GM19324 (cell line): ENCODE measurements at regions not wholly inside any gene's neighbourhood (a gene's known extent, or its start where the extent isn't known, plus 50 kb on each side); places are given as distances from the start of the nearest gene placed in this dataset.
"Not testable (repeated sequence)": the region's sequence is repeated elsewhere in the genome, so short reads cannot be mapped to it uniquely, and the experiment has no call there.

Experiments used
- ATAC-seq: cut with Tn5 transposase; IDR thresholded peaks from one replicate; pipeline ENCODE4 v1.9.1; 2021; ENCODE audit warnings: mild to moderate bottlenecking, moderate library complexity; ENCODE audit not compliant: unreplicated experiment, low FRiP score

DNA sequence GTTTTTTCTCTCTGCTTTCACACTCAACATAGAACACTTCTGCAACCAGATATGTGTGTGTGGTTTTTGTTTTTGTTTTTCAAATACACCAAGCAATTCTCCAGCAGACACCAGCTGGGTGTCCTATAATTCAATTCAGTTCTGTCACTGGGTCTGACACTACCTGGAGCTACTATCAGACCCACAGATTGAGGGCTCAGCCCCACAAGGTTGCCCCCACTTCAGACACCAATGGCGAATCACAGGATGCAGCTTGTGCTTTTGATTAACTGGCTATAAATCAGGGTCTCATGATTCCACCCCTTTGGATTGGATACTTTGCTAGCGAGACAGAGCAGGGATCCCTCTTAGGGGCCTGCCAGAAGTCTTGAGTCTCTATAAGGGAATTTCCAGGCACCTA lies 462.2 kb upstream of the NRP1 start:
- no peak for ATAC-seq

DNA sequence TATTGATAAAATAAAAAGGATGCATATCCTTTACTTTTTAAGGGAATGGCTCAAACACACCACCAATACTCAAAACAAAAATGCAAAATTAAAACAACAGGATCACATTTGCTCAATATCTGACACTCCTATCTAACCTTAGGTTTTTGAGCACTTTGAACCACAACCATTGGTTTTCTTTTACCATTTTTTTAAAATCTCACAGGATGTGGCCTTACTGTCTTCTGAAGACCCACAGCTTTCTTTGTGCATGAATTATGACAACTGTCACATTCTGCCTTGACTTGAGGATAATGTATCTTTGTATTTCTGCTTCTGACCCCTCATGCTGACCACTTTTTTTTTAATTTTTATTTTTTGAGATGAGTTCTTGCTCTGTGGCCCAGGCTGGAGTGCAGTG lies 461.1 kb upstream of the NRP1 start:
- ATAC-seq = no peak

DNA sequence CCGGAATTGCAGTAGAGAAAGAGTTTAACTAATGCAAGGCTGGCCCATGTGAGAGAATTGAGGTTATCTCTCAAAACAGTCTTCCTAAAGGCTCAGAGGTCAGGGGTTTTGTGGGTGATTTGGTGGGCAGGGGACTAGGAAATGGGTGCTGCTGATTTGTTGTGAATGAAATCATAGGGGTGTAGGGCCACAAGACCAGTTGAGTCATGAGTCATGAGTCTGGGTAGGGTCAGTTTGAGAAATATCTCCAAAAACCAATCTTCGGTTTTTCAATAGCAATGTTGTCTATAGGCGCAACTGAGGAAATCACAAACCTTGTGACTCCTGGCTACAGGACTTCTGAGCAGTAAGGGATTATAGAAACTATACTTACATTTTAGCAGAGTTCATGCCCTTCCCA lies 460.0 kb upstream of the NRP1 start:
- no peak for ATAC-seq

DNA sequence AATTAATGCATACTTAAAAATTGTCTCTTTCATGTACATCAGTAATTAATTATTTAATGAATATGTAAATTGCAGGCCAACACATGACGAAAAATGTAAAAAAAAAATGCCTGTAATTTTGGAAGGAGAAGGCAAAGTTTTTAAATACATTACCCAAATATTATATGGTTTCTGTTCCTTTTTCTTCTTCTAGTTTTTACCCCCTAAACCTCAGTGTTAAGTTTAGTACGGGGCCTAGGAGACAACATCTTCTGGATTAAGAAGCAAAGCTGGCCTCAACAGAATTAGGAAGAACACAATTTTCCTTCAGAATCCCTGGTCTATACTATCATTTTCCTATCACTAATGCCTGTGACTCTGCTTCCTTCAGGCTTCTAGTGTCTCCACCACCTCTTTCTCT lies 459.3 kb upstream of the NRP1 start:
- no peak for ATAC-seq

DNA sequence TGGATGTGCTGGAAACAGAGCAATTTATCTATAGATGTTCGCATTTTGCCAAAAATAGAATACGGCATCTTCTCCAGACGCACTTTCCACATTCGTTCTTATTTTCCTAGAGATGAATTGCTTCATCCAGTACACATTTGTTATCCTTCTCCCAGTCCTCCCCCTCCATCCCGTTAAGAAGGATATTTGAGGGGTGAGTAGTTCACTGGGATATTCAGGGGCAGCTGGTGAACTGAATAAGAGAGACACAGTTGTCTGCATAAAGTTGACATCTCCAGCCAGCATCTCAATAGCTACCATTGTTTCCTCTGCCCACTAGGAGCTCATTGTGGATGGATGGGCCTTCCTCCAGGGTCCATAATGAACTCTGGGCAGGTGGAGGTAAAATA lies 456.8 kb upstream of the NRP1 start:
- ATAC-seq = no peak

DNA sequence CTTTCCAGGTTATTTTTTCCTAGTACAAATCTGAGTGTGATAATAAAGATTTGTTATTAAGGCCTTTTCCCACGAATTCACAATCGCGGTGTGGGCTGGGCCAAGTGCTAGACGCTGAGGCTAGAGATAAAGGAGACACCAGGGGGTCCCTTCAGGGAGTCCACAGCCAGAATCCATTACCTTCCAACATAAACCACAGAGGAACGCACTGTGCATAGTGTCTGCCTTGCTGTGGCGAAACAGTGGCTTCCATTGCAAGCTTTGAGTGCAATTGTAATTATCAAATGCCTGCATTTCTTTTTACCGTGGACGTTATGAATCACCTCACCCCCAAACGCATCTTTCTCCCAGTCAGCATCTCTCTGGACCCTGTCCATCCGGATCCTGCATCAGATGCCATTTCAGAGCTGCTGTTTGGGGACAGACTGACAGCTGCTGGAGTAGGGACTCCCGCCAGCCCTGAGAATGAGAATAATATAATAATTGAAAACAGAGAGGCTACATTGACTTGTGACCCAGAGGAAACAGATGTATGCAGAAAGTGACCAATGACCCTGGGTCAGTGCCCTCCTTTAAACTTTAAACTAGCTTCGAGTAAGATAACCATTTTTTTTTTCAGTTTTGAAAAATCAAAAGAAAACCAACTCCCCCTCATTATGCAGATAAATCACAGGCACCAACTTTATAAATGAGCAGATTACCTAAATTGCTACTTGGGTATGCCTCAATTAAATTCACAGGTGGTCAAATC lies 456.2 kb upstream of the NRP1 start:
- no peak for ATAC-seq

DNA sequence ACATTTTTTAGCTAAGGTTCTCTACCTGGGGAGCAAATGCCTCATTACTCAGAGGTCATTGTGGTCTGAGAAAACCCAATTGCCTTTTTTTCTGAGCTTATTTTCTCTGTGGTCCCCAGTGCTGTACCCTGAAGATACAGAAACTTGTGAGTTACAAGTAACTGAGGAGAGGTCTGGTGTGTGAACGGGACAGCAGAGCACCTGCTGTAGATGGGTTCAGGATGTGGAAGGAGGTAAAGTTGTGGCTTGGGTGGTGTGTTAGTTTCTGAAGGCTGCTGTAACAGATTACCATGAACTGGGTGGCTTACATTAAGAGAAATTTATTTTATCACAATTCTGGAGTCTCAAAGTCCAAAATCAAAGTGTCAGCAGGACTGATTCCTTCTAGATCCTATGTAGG lies 449.1 kb upstream of the NRP1 start:
- ATAC-seq = no peak

DNA sequence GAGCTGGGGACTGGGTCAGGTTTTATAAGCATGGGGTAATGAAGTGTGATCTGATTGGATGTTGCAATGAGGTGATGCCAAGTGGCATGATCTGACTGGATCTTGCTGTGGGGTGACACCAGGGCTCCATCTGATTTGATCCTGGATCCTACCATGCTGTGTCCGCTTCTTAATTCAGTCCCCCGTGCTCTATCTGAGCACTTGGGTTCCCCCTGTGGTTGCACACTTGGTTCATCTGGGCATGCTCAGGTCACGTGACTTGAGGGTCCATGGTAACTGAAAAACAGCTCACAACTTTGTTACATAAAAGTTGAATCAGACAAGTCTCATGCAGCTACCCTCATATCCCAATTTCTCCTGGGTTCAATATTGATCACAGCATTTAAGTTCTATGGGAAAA lies 448.6 kb upstream of the NRP1 start:
- no peak for ATAC-seq

DNA sequence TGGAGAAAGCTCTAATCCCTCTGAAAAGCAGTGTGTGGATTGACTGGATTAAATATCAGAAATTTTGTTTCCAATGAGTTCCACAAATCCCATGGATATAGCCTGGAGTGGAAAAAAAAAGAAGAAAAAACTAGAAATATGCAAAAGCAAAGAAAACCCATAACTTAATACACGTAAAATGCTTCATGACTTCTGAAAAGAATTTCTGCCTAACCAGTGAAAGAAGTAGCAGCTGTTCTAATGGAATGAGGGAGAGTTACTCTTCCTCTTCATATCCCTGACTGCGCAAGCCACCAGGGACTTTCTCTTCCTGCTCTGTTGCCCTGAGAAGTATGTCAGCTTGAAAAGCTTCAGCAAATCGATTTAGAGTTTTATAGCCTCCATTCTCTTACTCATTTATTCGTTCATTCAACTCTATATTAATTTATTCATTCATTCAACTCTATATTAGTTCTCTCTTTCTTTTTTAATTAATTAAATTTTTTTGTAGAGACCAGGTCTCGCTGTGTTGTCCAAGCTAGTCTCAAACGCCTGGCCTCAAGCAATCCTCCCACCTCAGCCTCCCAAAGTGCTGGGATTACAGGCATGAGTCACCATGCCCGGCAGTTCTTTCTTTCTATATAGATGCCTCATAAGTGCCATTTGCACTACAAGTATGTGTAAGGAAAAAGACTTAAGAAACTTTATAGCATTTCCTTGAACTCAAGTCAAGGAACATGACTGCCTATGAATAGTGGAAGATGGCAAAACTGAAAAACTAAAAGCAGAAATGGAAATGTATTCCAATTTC lies 447.3 kb upstream of the NRP1 start:
- ATAC-seq = no peak

DNA sequence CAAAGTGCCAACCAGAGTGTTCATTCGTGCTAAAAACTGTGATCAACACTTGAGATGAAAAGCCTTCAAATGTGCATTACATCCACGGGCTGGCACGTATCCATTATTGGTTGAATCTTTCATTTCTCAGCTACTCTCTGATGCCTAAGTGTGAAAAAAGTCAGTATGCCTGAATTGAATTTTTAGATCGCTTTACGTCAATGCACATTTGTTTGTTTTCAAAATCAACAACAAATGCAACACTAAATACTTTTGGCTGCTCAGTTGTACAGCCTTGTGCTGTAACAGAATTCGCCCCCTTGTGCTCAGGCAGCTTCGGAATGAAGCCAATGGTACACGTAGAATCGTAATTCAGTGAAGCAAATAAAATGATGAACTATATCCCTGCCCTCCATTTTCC lies 446.5 kb upstream of the NRP1 start:
- ATAC-seq = no peak

DNA sequence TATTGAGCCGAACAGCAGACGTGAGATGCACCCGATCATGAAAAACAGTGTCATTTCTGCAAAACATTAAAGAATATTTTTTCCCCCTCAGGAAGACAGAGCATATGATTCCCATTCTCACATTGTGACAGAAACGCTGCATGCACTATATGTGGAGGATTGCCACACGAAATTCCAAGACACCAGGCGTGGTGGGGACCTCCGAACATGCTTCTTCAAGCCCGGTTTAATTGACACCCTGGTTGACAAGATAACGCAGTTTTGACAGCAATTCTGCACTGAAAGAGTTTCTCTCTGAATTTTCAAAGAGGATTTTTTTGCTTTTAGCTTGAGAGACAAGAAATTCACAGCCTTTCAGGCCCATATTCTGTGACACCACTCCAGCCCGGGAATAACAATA lies 442.8 kb upstream of the NRP1 start:
- no peak for ATAC-seq

DNA sequence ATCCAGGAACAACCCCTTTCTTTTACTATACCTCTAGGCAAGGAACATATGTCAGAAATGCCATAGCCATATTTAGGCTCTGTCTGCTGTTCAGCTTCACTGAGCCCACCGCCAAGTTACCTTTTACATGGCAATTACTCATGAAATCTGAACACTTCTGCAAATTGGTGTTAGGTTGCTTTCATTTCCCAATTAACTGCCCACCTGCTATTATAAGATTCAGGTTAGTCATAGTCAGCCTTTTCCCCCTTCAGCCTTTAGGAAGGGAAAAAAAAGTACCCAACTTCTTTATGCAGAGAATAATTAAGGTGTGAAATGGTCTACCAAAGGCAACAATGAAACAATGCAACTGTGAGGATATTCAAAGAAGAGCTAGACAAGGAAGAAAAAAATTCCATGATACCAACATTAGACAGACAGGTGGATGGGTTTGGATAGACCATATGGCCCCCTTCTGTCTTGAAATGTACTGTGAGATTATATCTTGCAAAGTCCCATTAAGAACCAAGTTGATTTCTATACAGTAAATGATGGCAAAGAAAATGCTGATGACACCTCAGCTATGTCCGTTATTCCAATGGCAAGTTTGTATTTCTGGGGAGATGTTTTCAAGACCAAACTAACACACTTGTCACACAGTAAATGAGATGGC lies 442.1 kb upstream of the NRP1 start:
- no peak for ATAC-seq

DNA sequence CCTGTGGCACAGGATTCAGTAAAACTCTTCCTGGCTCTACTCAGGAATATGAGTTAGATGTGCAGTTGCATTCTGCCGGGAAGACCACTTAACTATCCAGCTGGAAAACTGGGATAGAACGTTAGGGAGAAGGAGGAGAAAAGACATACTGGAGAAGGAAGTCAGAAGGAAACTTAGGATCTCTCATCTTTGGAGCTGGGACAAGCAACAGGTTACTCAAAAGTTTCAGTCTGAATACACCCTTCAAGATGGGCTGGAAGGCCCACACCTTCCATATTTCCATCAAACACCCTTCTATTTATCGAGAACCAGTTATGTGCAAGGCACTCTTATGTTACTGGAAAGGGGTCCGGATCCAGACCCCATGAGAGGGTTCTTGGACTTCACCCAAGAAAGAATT lies 440.4 kb upstream of the NRP1 start:
- no peak for ATAC-seq

DNA sequence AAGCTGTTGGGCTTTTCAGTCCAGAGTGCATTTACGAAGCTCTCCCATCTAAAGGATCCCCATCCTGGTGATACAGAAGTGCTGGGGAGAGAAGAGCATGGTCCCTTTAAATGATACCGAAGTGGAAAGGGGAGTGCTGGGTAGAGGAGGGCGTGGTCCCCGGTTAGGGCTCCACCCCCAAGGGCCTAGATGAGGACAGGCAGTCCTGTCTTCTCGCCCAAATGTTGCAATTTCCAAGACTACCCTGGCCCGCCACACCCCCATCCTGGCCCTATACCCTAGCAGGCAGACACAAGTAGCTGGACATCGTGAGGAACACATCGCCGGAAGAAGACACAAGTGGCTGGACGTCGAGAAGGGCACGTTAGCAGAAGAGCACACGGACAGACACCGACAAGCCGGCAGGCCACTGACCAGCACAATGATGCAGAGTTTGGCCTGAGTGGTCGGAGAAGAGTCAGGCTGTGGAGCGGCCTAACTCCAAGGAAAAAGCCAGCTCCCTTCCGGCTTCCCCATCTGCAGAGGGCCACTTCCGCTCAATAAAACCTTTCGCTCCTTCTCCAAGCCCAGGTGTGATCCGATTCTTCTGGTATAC lies 439.5 kb upstream of the NRP1 start:
- no peak for ATAC-seq

DNA sequence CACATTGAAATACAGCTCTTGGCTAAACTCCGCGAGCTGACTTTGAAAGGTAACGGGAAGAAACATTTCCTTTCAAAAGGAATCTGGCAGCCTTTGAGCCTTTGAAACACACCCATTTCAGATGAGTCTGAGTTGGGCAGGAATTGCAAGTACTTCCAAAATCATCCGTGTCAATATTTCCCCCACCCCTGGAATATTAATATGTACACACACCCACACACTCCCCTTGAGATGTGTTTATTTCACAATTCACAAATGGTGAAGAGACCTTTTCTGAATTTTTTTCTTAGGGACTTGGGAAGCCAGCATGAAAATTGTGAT lies 438.7 kb upstream of the NRP1 start:
- no peak for ATAC-seq

DNA sequence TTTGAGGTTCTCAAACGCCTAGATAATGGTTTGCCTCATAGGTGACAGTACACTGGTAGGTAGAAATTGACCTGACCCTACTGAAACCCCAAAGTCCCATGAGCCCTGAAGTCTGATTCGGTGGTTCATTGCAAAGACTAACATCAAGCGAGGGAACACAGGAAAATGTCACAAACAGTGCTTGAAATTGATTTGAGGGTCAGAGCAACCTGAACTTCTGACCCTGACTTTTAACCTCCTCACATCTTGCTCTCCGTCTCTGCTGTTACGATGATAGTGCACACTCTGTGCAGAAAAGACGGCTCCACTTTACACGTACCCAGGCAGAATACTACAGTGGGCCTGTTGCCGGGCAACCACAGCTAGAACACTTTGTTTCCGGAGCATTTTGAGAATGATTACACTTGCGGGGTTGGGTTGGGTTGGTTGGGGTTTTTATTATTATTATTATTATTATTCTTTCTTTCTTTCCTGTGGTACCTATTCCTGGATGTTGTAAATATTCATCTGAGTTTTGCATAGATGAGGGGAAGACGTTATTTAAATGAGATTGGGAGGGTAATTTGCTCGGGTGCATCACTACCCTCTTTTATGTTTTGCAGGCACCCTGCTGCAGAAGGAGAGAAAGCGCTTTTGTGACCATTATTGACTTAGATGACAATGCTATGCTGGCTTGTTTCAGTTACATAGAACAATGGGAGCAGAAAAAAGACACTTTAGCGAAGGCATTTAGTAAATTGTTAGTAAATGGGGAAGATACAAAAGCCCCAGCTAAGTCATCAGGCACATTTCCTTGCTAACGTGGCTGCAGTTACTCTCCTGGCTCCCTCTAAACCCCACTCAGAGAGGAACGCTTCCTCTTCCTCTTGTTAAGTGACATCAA lies 438.1 kb upstream of the NRP1 start:
- no peak for ATAC-seq

DNA sequence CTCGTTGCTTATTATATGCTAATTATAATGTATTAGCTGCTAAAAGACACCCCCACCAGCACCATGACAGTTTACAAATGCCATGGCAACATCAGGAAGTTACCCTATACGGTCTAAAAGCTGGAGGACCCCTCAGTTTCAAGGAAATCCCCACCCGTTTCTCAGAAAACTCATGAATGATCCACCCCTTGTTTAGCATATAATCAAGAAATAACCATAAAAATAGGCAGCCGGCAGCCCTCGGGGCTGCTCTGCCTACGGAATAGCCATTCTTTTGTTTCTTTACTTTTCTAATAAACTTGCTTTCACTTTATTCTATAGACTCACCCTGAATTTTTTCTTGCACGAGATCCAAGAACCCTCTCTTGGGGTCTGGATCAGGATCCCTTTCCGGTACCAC lies 437.4 kb upstream of the NRP1 start:
- not testable (repeated sequence) for ATAC-seq

DNA sequence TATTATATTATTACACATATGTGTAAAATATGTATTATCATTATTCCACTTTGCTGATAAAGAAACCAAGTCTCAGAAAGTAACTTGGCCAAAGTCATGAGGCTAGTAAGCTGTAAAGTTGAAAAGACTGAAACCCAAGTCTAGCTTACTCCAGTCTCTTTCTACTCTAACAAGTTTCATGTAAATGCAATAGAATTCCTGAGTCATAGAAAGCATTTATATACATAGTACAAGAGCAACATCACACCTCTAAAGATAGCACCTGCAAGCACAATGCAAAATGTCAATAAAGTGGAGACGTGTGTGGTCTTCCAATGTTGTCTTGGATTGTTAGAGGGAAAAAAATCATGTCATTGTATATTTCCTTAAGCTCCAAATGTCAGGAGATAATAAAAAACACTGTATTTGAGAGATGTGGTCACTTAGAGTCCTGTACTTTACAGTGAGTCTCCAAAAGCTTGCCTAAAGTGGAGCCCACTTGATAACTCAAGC lies 430.3 kb upstream of the NRP1 start:
- ATAC-seq = no peak

DNA sequence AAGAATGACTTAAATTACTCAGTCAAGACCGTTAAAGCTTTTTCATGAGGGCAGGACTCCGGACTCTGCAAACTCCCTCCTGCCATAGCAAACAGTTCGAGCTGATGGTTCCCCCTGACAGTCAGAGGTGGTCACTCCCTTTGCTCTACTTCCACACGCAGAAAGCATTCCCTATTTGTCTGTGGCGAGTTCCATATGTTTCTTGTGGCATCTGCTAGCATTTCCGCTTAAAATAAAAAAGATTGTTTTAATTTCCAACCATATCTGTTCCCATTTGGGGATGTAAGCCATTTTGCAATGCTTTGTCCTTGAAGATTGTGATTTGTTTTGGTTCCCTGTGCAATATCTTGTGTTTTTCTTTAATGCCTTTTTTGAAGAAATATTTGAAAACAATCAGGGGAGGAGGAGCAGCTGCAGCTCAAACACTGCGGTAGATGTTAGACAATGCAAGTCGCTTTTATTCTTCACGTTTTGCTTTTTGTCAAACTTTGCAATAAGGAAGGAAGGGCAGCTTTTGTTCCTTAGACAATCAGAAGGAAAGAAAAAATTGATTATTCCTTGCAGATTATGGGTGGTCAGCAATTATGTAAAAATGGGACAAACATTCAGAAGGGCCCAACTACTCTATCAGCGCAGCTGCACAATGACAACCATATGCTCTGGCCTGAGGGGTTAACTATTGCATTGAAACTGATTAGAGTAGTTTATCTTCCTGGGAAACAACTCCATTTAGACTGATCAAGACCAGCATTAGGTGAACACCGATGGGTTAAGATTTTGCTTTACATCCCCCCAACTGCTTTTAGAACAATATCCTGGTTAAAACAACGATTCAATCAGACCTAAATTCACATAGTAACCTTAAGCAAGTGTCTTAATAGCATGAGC lies 425.8 kb upstream of the NRP1 start:
- ATAC-seq = no peak
